GM21390 (cell line): ENCODE measurements at regions not wholly inside any gene's neighbourhood (a gene's known extent, or its start where the extent isn't known, plus 50 kb on each side); places are given as distances from the start of the nearest gene placed in this dataset.
"Not testable (repeated sequence)": the region's sequence is repeated elsewhere in the genome, so short reads cannot be mapped to it uniquely, and the experiment has no call there.

Source experiments
- ATAC-seq: cut with Tn5 transposase; IDR thresholded peaks from one replicate; pipeline ENCODE4 v1.9.1; 2021; ENCODE audit not compliant: unreplicated experiment

GRCh38 chr2:159880729-159881128, 82.7 kb upstream of the CD302 start:
- no peak for ATAC-seq

- peak; percentile 79 for ATAC-seq
Measured at GRCh38 chr2:159879051-159879604, 81.1 kb upstream of the CD302 start.

- no peak for ATAC-seq
Measured at GRCh38 chr2:159875083-159875482, 77.1 kb upstream of the CD302 start.

- no peak for ATAC-seq
Measured at GRCh38 chr2:159873258-159873657, 75.2 kb upstream of the CD302 start.

GRCh38 chr2:159872353-159872752, 74.3 kb upstream of the CD302 start:
- no peak for ATAC-seq

GRCh38 chr2:159868598-159869159, 70.7 kb upstream of the CD302 start:
- not testable (repeated sequence) for ATAC-seq

GRCh38 chr2:159867567-159868361, 69.8 kb upstream of the CD302 start:
- ATAC-seq = no peak

- no peak for ATAC-seq
Measured at GRCh38 chr2:159863526-159864160, 65.6 kb upstream of the CD302 start.

GRCh38 chr2:159860581-159861310, 62.7 kb upstream of the CD302 start:
- no peak for ATAC-seq

GRCh38 chr2:159859583-159859982, 61.6 kb upstream of the CD302 start:
- no peak for ATAC-seq

GRCh38 chr2:159856760-159857159, 58.8 kb upstream of the CD302 start:
- ATAC-seq = no peak

- no peak for ATAC-seq
Measured at GRCh38 chr2:159855557-159856061, 57.6 kb upstream of the CD302 start.

GRCh38 chr2:159855143-159855542, 57.1 kb upstream of the CD302 start:
- no peak for ATAC-seq

- ATAC-seq = no peak
Measured at GRCh38 chr2:159854481-159854880, 56.5 kb upstream of the CD302 start.

GRCh38 chr2:159853101-159853500, 55.1 kb upstream of the CD302 start:
- no peak for ATAC-seq

GRCh38 chr2:159851941-159852340, 53.9 kb upstream of the CD302 start:
- ATAC-seq = no peak

GRCh38 chr2:159850789-159851188, 52.8 kb upstream of the CD302 start:
- ATAC-seq = no peak

GRCh38 chr2:159849160-159849813, 51.3 kb upstream of the CD302 start:
- ATAC-seq = no peak
